B cell (primary cell): ENCODE measurements at regions not wholly inside any gene's neighbourhood (a gene's known extent, or its start where the extent isn't known, plus 50 kb on each side); places are given as distances from the start of the nearest gene placed in this dataset.

Experiments used
- ATAC-seq: fragments of 200-7000 bp; cut with Tn5 transposase; one replicate; pipeline ENCODE4 v1.10.0; 2021; ENCODE audit warnings: low read depth, mild to moderate bottlenecking, moderate number of reproducible peaks, moderate library complexity
- CTCF ChIA-PET: fragments of 350-600 bp; sonication (Branson Sonifier 250); formaldehyde crosslinking; loops from one replicate; lab custom pipeline; 2021; ENCODE audit warnings: antibody characterized with exemption, inconsistent platforms; lab: Charles Lee
- POLR2A ChIA-PET: fragments of 350-600 bp; sonication (Branson Sonifier 250); formaldehyde crosslinking; loops from one replicate; lab custom pipeline; 2021; ENCODE audit warnings: antibody characterized with exemption; lab: Charles Lee
- DNase-seq: peaks from one replicate; pipeline ENCODE4 v3.0.0; 2013
- H2AFZ ChIP-seq: 2 replicates; pipeline ENCODE4 v1.6.1; 2012; ENCODE audit warnings: mild to moderate bottlenecking, low read depth, low read length; ENCODE audit not compliant: insufficient read depth, poor library complexity, severe bottlenecking
- H3K27ac ChIP-seq, 2 donors: 1 replicate in 1 of 2; 2 replicates in 1 of 2; pipeline ENCODE4 v1.5.1; 2012 to 2013; ENCODE audit warnings: low read length in 2 of 2, mild to moderate bottlenecking in 2 of 2, moderate library complexity in 1 of 2
- H3K27me3 ChIP-seq, 4 experiments: fragments of 200-600 bp in 1 of 4; sonication (generic) in 1 of 4; replicated peaks in 1 of 4; 1 replicate in 2 of 4; 2 replicates in 2 of 4; pipeline versions ENCODE4 v1.6.1 to v1.7.0; 2013 to 2016; ENCODE audit warnings: low read length in 3 of 4, mild to moderate bottlenecking in 2 of 4, mixed read lengths in 1 of 4, moderate library complexity in 1 of 4; ENCODE audit not compliant: insufficient read depth in 4 of 4, control insufficient read depth in 3 of 4; ENCODE audit errors: control extremely low read depth in 1 of 4
- H3K36me3 ChIP-seq, 2 experiments: replicated peaks in 1 of 2; 1 replicate in 1 of 2; 2 replicates in 1 of 2; pipeline versions ENCODE4 v1.6.1 to v1.7.1; 2013; ENCODE audit warnings: low read length in 1 of 2; ENCODE audit not compliant: insufficient read depth in 2 of 2, control insufficient read depth in 1 of 2; ENCODE audit errors: control extremely low read depth in 1 of 2, extremely low read depth in 1 of 2
- H3K4me1 ChIP-seq, 2 donors: fragments of 200-600 bp in 1 of 2; sonication (generic) in 1 of 2; 1 replicate in 1 of 2; 2 replicates in 1 of 2; pipeline versions ENCODE4 v1.5.1 to v1.6.1; 2013 to 2017; ENCODE audit warnings: low read length in 2 of 2; ENCODE audit not compliant: control insufficient read depth in 2 of 2, insufficient read depth in 2 of 2
- H3K4me2 ChIP-seq: replicated peaks from 2 replicates; pipeline ENCODE3; 2012; ENCODE audit warnings: mild to moderate bottlenecking, low read depth, low read length; ENCODE audit not compliant: poor library complexity, severe bottlenecking
- H3K4me3 ChIP-seq, 5 experiments: fragments of 200-600 bp in 1 of 5; sonication (generic) in 1 of 5; 1 replicate in 3 of 5; 2 replicates in 2 of 5; pipeline versions ENCODE4 v1.5.1 to v1.7.0; 2011 to 2016; ENCODE audit warnings: low read length in 4 of 5, mild to moderate bottlenecking in 4 of 5, low read depth in 2 of 5, control low read depth in 1 of 5, moderate library complexity in 1 of 5; ENCODE audit not compliant: insufficient read depth in 1 of 5; ENCODE audit errors: control extremely low read depth in 1 of 5, extremely low read depth in 1 of 5
- H3K79me2 ChIP-seq: fragments of 200-600 bp; sonication (generic); one replicate; pipeline ENCODE4 v1.6.0; 2016; ENCODE audit warnings: low read length; ENCODE audit not compliant: control insufficient read depth, insufficient read depth
- H3K9ac ChIP-seq: fragments of 200-600 bp; sonication (generic); 2 replicates; pipeline ENCODE4 v1.6.1; 2017; ENCODE audit warnings: mild to moderate bottlenecking, low read length, moderate library complexity
- H3K9me3 ChIP-seq, 3 donors: one replicate each; pipeline versions ENCODE4 v1.6.1 to v1.7.1; 2013; ENCODE audit warnings: low read length in 2 of 3; ENCODE audit not compliant: control insufficient read depth in 2 of 3, insufficient read depth in 1 of 3; ENCODE audit errors: control extremely low read depth in 1 of 3
- H4K20me1 ChIP-seq: 2 replicates; pipeline ENCODE4 v1.6.0; 2012; ENCODE audit warnings: mild to moderate bottlenecking, low read length; ENCODE audit not compliant: insufficient read depth, control insufficient read depth, poor library complexity, severe bottlenecking
- H3K27ac Mint-ChIP-seq: one replicate; pipeline ENCODE4 v1.8.0; 2021; ENCODE audit warnings: mixed read lengths
- H3K27me3 Mint-ChIP-seq: one replicate; pipeline ENCODE4 v1.8.0; 2021; ENCODE audit warnings: mixed read lengths
- H3K4me1 Mint-ChIP-seq: one replicate; pipeline ENCODE4 v1.8.0; 2021; ENCODE audit warnings: mixed read lengths
- H3K4me3 Mint-ChIP-seq: one replicate; pipeline ENCODE4 v1.8.0; 2021; ENCODE audit warnings: mixed read lengths
- H3K9me3 Mint-ChIP-seq: one replicate; pipeline ENCODE4 v1.8.0; 2022; ENCODE audit warnings: mixed read lengths; ENCODE audit not compliant: insufficient read depth
- CTCF ChIP-seq: fragments of 200-600 bp; IDR thresholded peaks from one replicate; pipeline ENCODE4 v1.8.0; 2022; ENCODE audit warnings: antibody characterized with exemption, mild to moderate bottlenecking
- EZH2 ChIP-seq: IDR thresholded peaks from 2 replicates; pipeline ENCODE4 v1.6.1; 2012; ENCODE audit warnings: borderline replicate concordance, low read depth, mild to moderate bottlenecking, moderate library complexity, low read length; ENCODE audit not compliant: insufficient read depth, poor library complexity, severe bottlenecking
- WGBS: methylation state at CpG from one replicate; pipeline ENCODE4 v1.1.5; 2013; ENCODE audit warnings: missing lambda C conversion rate; ENCODE audit not compliant: insufficient coverage; 5-methylcytosine and 5-hydroxymethylcytosine counted together
- intact Hi-C: fragments of 100-400 bp; cut with micrococcal nuclease; formaldehyde crosslinking; loops from one replicate; pipeline ENCODE4 v1.10.0; 2022

- WGBS = no CpG with 5 or more reads among the region's 1 CpG
- H3K4me2 ChIP-seq = no peak overlapping the region
- ATAC-seq (no peak), DNase-seq (no peak)
- intact Hi-C loops = no loop called here
- Mint-ChIP-seq H3K27me3 (no peaks in the 10 kb centered on the region), H3K4me3 (no peak overlapping the region), H3K4me1 (no peaks in the 10 kb centered on the region), H3K27ac (no peak overlapping the region), H3K9me3 (peaks cover 14% of the 10 kb centered on the region)
- peaks cover 0 to 7% (median 1%) of the 10 kb centered on the region in 3 donors for H3K9me3 ChIP-seq
- H2AFZ ChIP-seq = no peak overlapping the region
- no peaks in the 10 kb centered on the region for H3K4me1 ChIP-seq
- H3K27ac ChIP-seq = no peak overlapping the region
- H3K79me2 ChIP-seq = no peaks in the 10 kb centered on the region
- no peaks in the 10 kb centered on the region for H4K20me1 ChIP-seq
- TF ChIP-seq EZH2 = no peak
- TF ChIP-seq CTCF = no peak
- no peak overlapping the region for H3K9ac ChIP-seq
- ChIA-PET POLR2A (no interaction called here), CTCF (no interaction called here)
- H3K36me3 ChIP-seq = no peaks in the 10 kb centered on the region
- H3K4me3 ChIP-seq = no peak overlapping the region
- no peaks in the 10 kb centered on the region for H3K27me3 ChIP-seq
Observed at GRCh38 chr18:38768504-38768903, 1202.9 kb upstream of the CELF4 start.

GRCh38 chr18:38759457-38759856, 1193.9 kb upstream of the CELF4 start:
- Histone ChIP-seq H3K27me3 (no peaks in the 10 kb centered on the region), H3K79me2 (no peaks in the 10 kb centered on the region), H2AFZ (no peak overlapping the region), H3K4me1 (no peaks in the 10 kb centered on the region), H3K9ac (no peak overlapping the region), H3K4me3 (no peak overlapping the region), H4K20me1 (no peaks in the 10 kb centered on the region), H3K36me3 (no peaks in the 10 kb centered on the region), H3K9me3 (no peaks in the 10 kb centered on the region), H3K4me2 (no peak overlapping the region), H3K27ac (no peak overlapping the region)
- intact Hi-C loops = no loop called here
- TF ChIP-seq EZH2 (no peak), CTCF (no peak)
- ChIA-PET POLR2A (no interaction called here), CTCF (no interaction called here)
- H3K27ac Mint-ChIP-seq = no peak overlapping the region
- ATAC-seq (no peak), DNase-seq (no peak)
- H3K27me3 Mint-ChIP-seq = no peaks in the 10 kb centered on the region
- H3K4me1 Mint-ChIP-seq = no peaks in the 10 kb centered on the region
- no peak overlapping the region for H3K4me3 Mint-ChIP-seq
- H3K9me3 Mint-ChIP-seq = peaks cover 6% of the 10 kb centered on the region
- no CpG with 5 or more reads among the region's 1 CpG for WGBS
